Ishikawa (cell line): ENCODE measurements at regions not wholly inside any gene's neighbourhood (a gene's known extent, or its start where the extent isn't known, plus 50 kb on each side); places are given as distances from the start of the nearest gene placed in this dataset.

Source experiments
- CEBPB ChIP-seq: IDR thresholded peaks from 2 replicates; pipeline ENCODE4 v1.6.1; 2012
- CREB1 ChIP-seq: IDR thresholded peaks from 2 replicates; pipeline ENCODE4 v1.6.1; 2012; ENCODE audit warnings: low read depth
- EGR1 ChIP-seq: IDR thresholded peaks from 2 replicates; pipeline ENCODE4 v1.6.1; 2012
- EP300 ChIP-seq: IDR thresholded peaks from 2 replicates; pipeline ENCODE4 v1.6.1; 2012; ENCODE audit warnings: borderline replicate concordance
- FOXM1 ChIP-seq: IDR thresholded peaks from 2 replicates; pipeline ENCODE4 v1.6.1; 2012; ENCODE audit warnings: low read depth, borderline replicate concordance
- MAX ChIP-seq: IDR thresholded peaks from 2 replicates; pipeline ENCODE4 v1.6.1; 2012
- NFIC ChIP-seq: IDR thresholded peaks from 2 replicates; pipeline ENCODE4 v1.6.1; 2012
- RAD21 ChIP-seq: IDR thresholded peaks from 2 replicates; pipeline ENCODE4 v1.6.1; 2012; ENCODE audit warnings: low read depth
- REST ChIP-seq: IDR thresholded peaks from 2 replicates; pipeline ENCODE4 v1.6.1; 2012; ENCODE audit warnings: low read depth, mild to moderate bottlenecking
- TAF1 ChIP-seq: IDR thresholded peaks from 2 replicates; pipeline ENCODE4 v1.6.1; 2012; ENCODE audit warnings: low read depth, mild to moderate bottlenecking
- TCF12 ChIP-seq: IDR thresholded peaks from 2 replicates; pipeline ENCODE4 v1.6.1; 2012; ENCODE audit warnings: low read depth
- TEAD4 ChIP-seq: IDR thresholded peaks from 2 replicates; pipeline ENCODE4 v1.6.1; 2012
- USF1 ChIP-seq: IDR thresholded peaks from 2 replicates; pipeline ENCODE4 v1.6.1; 2012
- YY1 ChIP-seq: IDR thresholded peaks from 2 replicates; pipeline ENCODE4 v1.6.1; 2012; ENCODE audit warnings: low read depth
- ZBTB7A ChIP-seq: IDR thresholded peaks from 2 replicates; pipeline ENCODE4 v1.6.1; 2012; ENCODE audit warnings: low read depth

GRCh38 chr6:140993515-140993914 lies 1139.2 kb upstream of the GJE1 start:
- no peak for TF ChIP-seq TEAD4
- TF ChIP-seq EGR1 = no peak
- TF ChIP-seq NFIC = no peak
- no peak for TF ChIP-seq USF1
- no peak for TF ChIP-seq CEBPB
- TF ChIP-seq FOXM1 = no peak

- no peak for TF ChIP-seq MAX
- TF ChIP-seq EP300 = no peak
- no peak for TF ChIP-seq TAF1
- TF ChIP-seq FOXM1 = no peak
- TF ChIP-seq REST = no peak
- TF ChIP-seq YY1 = no peak
- no peak for TF ChIP-seq TCF12
- no peak for TF ChIP-seq CREB1
- TF ChIP-seq RAD21 = no peak
- TF ChIP-seq USF1 = no peak
- TF ChIP-seq CEBPB = no peak
- no peak for TF ChIP-seq NFIC
- no peak for TF ChIP-seq TEAD4
- no peak for TF ChIP-seq ZBTB7A
- no peak for TF ChIP-seq EGR1
Measured at GRCh38 chr6:140992678-140993077, 1140.0 kb upstream of the GJE1 start.

- TF ChIP-seq TCF12 (no peak), CEBPB (peak; percentile 27; the same call in 1 of the 2 replicates)
Measured at GRCh38 chr6:140988780-140989179, 1143.9 kb upstream of the GJE1 start.

- TF ChIP-seq CEBPB = no peak
- no peak for TF ChIP-seq USF1
- no peak for TF ChIP-seq CREB1
- TF ChIP-seq TCF12 = no peak
- TF ChIP-seq NFIC = no peak
- TF ChIP-seq YY1 = no peak
- TF ChIP-seq RAD21 = no peak
- TF ChIP-seq TAF1 = no peak
Measured at GRCh38 chr6:140987364-140988155, 1145.2 kb upstream of the GJE1 start.

- TF ChIP-seq FOXM1 = no peak
- no peak for TF ChIP-seq TCF12
- TF ChIP-seq YY1 = no peak
- no peak for TF ChIP-seq TEAD4
- TF ChIP-seq MAX = no peak
- TF ChIP-seq ZBTB7A = no peak
- TF ChIP-seq NFIC = no peak
- no peak for TF ChIP-seq RAD21
- no peak for TF ChIP-seq USF1
- TF ChIP-seq REST = no peak
- no peak for TF ChIP-seq EP300
- no peak for TF ChIP-seq CREB1
- TF ChIP-seq CEBPB = no peak
- TF ChIP-seq TAF1 = no peak
Measured at GRCh38 chr6:140985679-140986275, 1146.9 kb upstream of the GJE1 start.
